8988T (cell line): ENCODE measurements at regions not wholly inside any gene's neighbourhood (a gene's known extent, or its start where the extent isn't known, plus 50 kb on each side); places are given as distances from the start of the nearest gene placed in this dataset.

ENCODE experiments used
- DNase-seq: peaks from one replicate; pipeline ENCODE4 v3.0.0; 2011

DNA sequence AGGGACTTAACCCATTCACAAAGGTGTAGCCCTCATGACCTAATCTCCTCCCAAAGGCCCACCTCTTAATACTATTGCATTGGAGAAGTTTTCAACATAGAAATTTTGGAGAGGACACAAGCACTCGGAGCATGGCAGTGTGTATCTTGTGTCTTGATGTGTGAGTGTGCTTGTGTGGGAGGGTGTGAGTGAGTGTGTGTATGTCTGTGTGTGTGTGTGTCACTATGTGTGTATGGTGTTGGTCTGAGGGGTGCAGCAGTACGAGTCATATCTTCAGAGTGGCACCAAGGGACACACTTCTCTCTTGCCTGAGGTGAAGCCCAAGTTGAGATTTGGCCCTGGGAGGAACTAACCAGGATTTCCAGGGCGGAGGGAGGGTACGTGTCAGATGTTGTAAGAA is 73.7 kb downstream of the NAV1 start:
- DNase-seq: no peak

GRCh38 chr1:201614262-201615015 is 75.5 kb downstream of the NAV1 start:
- no peak for DNase-seq

DNA sequence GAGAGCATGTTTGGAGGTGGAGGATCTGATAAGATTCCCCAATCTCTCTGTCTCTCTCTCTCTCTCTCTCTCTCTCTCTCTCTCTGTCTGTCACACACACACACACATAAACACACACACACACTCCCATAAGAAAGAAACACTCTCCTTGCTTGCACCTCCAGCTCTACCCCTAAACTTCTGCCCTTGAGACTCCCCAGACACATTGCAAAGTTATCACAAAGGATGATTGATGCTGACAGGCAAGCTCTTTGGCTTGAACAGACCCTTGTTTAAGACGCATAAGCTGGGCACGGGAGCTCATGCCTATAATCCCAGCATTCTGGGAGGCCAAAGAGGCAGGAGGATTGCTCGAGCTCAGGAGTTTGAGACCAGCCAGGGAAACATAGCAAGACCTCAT is 78.2 kb downstream of the NAV1 start:
- no peak for DNase-seq

DNA sequence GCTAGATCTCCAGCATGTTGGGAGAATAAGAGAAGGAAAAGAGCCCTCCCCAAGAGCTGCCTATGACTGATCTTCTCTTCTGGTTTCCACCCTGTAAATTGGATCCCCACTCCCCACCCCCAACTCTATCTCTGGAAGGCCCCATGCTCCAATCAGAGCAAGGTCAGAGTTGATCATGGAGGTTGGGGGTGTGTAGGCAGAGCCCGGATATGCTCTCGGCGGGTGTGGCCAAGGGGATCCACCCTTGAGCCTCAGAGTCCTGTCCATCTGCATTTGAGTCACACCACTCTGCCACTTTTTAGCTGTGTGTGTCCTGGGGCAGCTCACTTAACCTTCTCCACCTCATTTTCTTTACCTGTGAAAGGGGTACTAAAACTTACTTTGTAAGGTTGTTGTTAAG is 79.5 kb downstream of the NAV1 start:
- no peak for DNase-seq

- no peak for DNase-seq
Observed at GRCh38 chr1:201618905-201619304, 80.0 kb downstream of the NAV1 start.

GRCh38 chr1:201619513-201619912 is 80.6 kb downstream of the NAV1 start:
- DNase-seq: no peak

GRCh38 chr1:201622353-201622752 is 83.4 kb downstream of the NAV1 start:
- DNase-seq: no peak

GRCh38 chr1:201622824-201623223 is 83.9 kb downstream of the NAV1 start:
- DNase-seq: no peak

- no peak for DNase-seq
Observed at GRCh38 chr1:201624741-201625225, 85.9 kb downstream of the NAV1 start.

DNA sequence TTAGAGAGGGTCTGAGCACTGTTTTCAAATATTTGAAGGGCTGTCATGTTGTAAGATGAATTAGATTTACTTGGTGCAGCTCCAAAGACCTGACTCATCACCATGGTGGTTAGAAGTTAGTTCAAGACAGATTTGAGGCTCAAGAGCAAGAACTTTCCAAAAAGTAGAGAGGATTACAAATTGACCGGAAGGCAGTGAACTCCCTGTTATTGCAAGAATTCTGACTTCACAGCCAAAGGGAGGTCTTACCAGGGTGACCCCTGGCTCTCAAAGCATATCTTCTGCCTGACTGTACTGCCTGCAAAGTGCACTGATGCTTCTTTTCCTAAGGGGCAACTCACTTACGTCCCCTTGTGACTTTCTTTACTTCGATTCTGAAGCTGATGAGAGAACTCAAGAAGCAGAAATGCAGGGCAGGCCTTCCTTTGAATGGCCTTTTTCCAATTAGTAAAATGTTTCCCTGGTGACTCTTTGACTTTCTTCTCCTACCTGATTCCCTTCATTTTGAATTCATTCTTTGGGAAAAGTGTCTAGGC is 86.4 kb downstream of the NAV1 start:
- no peak for DNase-seq

DNA sequence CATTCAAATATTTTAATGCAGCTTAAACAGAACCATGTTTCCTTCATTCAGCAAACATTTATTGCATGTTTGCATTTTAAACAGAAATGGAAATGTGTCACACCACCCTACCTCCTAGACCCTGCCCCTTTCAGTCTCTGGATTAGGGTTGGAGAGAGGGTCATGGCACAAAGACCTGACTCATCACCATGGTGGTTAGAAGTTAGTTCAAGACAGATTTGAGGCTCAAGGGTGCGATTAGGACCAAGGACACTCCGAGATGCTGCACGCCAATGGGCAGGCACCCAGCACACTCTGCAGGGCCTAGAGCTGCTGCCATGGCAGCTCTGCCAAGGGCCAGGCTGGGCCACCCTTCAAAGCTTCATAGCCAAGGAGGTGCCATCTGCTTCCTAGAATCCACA is 86.9 kb downstream of the NAV1 start:
- no peak for DNase-seq

GRCh38 chr1:201626629-201627275 is 87.8 kb downstream of the NAV1 start:
- DNase-seq: no peak

DNA sequence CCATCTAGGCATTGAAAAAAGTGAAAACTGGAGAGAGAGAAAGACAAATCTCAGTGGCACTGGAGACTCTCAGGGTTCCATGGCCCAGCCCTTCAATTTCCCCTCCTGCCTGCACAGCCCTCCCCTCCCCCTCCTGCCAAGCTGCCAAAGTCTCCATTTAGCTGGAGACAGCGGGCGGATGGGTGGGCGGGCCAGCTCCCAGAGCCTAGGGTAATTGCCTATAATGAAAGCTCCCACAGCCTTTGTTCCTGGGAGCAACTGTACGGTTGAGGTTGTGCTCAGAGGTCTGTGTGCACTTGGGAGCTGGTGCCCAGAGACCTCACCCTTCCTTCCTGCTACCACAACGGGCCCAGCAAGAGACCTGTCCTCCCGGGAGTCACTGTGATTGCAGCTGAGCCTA is 89.6 kb downstream of the NAV1 start:
- DNase-seq: no peak

GRCh38 chr1:201630582-201630981 is 91.7 kb downstream of the NAV1 start:
- no peak for DNase-seq

- DNase-seq: no peak
Observed at GRCh38 chr1:201631037-201631436, 92.1 kb downstream of the NAV1 start.

GRCh38 chr1:201632364-201632952 is 93.5 kb downstream of the NAV1 start:
- DNase-seq: no peak

GRCh38 chr1:201633297-201633696 is 94.4 kb downstream of the NAV1 start:
- no peak for DNase-seq

DNA sequence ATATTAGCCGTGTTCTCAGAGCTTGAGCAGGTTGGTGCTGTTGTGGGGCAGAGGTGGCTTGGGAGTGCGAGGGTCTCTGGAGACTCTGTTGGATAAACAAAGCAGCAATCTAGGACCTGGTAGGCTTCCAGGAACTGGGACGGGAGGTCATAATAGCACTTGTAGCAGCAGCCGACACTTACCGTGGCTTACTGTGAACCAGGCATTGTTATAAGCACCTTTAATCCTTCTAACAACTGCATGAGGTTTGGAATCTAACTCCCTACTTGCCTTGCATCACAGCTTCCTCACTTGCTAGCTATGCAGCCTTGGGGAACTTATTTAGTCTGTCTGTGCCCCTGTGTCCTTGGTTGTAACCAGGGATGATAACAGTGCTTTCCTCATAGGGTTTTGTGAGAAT is 94.9 kb downstream of the NAV1 start:
- no peak for DNase-seq

DNA sequence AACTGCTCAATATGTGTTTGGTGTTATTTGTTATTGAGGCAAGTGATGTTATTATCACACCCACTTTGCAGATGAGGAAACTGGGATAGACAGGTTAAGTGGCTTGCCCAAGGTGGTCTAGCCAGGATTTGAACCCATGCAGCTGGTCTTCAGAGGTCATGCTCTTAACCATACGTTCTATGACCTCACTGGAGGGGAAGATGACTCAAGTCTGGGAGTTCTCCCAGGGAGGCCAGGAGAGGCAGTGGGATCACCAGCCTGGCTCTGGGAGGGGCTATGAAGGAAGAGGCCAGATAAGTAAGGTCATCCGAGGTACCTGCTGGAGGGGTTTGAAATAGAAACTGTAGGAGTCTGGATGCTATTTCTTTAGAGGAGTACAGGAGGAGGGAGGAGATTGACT is 95.3 kb downstream of the NAV1 start:
- no peak for DNase-seq

- no peak for DNase-seq
Observed at GRCh38 chr1:201636097-201636496, 97.2 kb downstream of the NAV1 start.

DNA sequence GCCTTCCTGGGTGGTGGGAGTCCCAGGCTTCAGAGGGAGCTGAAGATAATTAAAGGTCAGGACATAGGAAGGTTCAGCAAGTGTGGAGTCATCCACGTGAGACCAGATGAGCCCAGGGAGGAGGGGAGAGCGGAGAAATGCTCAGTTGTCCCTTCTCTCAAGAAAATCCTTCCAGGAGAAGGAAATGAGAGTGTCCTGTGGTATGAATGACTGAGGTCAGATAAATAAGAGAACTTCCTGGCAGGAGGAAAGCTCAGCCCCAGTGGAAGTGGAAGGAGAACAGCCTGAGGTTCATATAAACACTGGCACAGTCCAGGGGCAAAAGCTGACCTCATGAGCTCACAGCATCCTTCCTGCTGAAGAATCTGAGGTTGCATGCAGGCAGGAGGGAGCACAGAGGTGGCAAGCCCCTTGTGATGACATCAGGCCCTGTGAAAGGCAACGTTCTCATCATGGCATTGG is 97.6 kb downstream of the NAV1 start:
- no peak for DNase-seq

DNA sequence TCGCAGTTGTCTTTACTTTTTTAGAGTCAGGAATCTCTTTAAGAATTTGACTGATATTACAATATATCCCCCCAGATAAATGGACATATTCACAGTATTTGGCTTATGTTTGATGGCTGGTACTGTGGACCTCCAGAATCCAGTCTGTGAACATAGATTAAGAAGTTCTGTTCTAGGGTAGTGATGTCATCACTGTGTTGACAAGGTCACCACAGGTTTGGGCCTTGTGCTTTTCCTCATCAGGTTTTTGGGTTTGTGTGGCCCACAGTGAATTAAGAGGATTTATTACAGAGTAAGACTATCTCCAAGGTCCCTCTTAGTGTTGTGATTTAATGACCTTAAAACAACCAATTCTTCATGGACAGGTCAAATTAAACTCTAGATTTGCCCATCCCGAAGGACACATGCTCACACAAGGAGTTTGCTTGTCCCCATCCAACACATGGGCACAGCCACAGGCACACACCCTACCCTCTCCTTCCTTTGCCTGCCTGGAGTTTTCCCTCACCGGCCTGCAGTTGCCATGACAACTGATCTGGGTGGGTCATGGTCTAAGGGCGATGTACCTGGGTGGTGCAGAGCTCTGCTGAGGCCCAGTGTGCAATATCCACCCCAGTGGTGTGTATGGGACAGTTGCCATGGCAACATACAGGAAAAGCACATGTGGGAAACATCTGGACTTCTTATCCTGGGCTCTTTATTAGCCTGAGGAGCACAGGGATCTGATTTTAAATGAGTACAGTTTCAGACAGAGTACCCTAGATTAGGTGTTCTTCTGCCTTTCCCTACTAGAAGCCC is 98.6 kb downstream of the NAV1 start:
- no peak for DNase-seq

DNA sequence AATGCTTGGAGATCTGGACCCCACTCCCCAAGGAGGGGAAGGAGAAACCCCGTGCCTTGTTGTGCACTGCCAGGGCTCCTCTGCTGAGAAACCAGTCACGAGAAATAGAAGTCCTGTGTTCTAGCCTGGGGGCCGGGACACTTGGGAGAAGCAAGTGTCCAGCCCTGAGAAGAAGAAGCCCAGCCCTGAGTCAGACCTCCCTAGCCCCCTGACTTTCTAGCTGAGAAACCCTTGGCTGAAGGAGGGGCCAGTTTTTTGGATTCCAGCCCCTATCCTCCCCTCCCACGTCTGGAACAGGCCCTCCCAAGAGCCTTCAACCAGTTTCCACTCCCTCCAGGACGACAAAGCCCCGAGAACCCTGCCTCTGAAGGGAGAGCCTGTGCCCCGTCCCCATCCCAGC is 100.5 kb downstream of the NAV1 start:
- no peak for DNase-seq
